Effector memory CD8-positive, alpha-beta T cell (primary cell): ENCODE measurements at regions not wholly inside any gene's neighbourhood (a gene's known extent, or its start where the extent isn't known, plus 50 kb on each side); places are given as distances from the start of the nearest gene placed in this dataset.

Experiments used
- ATAC-seq: fragments of 150-1000 bp; cut with Tn5 transposase; replicated peaks from 2 replicates; pipeline ENCODE4 v1.10.0; 2021; ENCODE audit warnings: mild to moderate bottlenecking, moderate library complexity
- DNase-seq, 3 experiments: peaks; one replicate each; pipeline ENCODE4 v3.0.0; 2021
- H3K27ac Mint-ChIP-seq, 2 donors: one replicate each; pipeline ENCODE4 v1.8.0; 2022; ENCODE audit warnings: mild to moderate bottlenecking in 2 of 2, mixed read lengths in 2 of 2, moderate library complexity in 2 of 2
- H3K27me3 Mint-ChIP-seq, 2 donors: one replicate each; pipeline ENCODE4 v1.8.0; 2022; ENCODE audit warnings: mixed read lengths in 2 of 2
- H3K36me3 Mint-ChIP-seq: one replicate; pipeline ENCODE4 v1.8.0; 2022; ENCODE audit warnings: mild to moderate bottlenecking, moderate library complexity, mixed read lengths; ENCODE audit not compliant: insufficient read depth
- H3K4me1 Mint-ChIP-seq, 2 donors: one replicate each; pipeline ENCODE4 v1.8.0; 2022; ENCODE audit warnings: low read depth in 2 of 2, mixed read lengths in 2 of 2
- H3K4me3 Mint-ChIP-seq, 2 donors: one replicate each; pipeline ENCODE4 v1.8.0; 2022; ENCODE audit warnings: mild to moderate bottlenecking in 2 of 2, mixed read lengths in 2 of 2, moderate library complexity in 2 of 2
- H3K9me3 Mint-ChIP-seq, 2 donors: one replicate each; pipeline ENCODE4 v1.8.0; 2022; ENCODE audit warnings: mixed read lengths in 2 of 2

DNA sequence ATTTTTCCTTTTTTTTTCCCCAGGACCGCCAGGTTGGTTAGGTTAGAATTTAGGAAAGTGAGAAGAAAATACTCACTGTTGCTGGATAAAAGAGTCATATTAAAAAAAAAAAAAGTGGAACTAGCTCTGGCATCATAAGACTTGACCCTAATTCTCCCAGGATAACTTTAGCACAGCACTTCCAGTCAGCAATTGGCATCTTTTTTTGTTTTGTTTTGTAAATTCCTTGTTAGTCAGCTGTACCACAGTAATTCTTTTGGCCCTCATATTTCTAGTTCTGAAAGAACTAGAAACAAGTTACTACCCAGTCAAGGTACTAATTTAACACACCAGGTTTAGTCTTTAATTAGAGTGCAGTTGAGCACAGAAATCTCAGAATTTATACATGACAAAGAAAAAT is 873.5 kb upstream of the POU3F3 start:
- DNase-seq: no peak
- H3K36me3 Mint-ChIP-seq: no peaks in the 10 kb centered on the region
- no peak overlapping the region for H3K27ac Mint-ChIP-seq
- no peak overlapping the region for H3K4me3 Mint-ChIP-seq
- H3K4me1 Mint-ChIP-seq: no peaks in the 10 kb centered on the region
- no peak for ATAC-seq
- H3K27me3 Mint-ChIP-seq: no peaks in the 10 kb centered on the region
- peaks cover 2 to 11% of the 10 kb centered on the region in 2 donors for H3K9me3 Mint-ChIP-seq

DNA sequence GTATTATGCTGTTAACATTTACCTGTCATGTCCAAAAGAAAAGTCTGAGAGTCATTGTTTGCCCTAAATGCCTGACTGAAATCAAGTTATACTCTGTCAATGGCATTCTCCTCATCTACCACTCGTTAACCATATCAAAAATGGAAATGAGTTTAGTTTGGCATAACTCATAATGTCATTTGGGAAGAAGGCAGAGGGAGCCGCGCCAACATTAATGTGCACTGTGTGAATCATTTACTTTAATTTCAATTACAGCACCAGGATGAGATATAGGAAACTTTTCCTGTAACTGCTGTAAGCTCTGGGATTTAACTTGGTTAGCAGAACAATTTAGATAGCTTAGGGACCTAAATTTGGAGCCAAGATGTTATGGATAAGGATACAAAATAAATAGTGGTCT is 871.2 kb upstream of the POU3F3 start:
- no peaks in the 10 kb centered on the region for H3K27me3 Mint-ChIP-seq
- no peak overlapping the region for H3K4me3 Mint-ChIP-seq
- no peak for ATAC-seq
- H3K27ac Mint-ChIP-seq: no peak overlapping the region
- no peak for DNase-seq
- H3K4me1 Mint-ChIP-seq: no peaks in the 10 kb centered on the region
- H3K9me3 Mint-ChIP-seq: peaks cover 2 to 11% of the 10 kb centered on the region in 2 donors
- H3K36me3 Mint-ChIP-seq: no peaks in the 10 kb centered on the region

DNA sequence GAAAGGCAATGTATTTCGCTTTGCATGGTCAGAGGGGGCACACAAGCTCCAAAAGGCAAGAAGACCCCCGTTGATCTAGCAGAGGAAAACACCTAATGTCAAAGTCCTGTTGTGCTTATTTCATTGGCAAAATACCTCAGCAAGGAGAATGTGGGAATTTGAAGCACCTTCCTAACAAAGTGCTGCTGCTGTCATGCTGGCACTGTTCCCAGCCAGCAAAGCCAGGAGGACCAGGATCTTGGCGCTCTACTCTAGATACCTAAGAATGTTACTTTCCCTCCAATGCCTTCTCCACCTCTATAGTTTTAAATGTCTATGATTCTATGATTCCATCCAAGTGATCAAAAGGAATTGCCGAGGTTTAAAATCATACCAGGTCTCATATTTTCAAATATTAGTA is 867.9 kb upstream of the POU3F3 start:
- H3K36me3 Mint-ChIP-seq: no peaks in the 10 kb centered on the region
- H3K9me3 Mint-ChIP-seq: peaks cover 7 to 20% of the 10 kb centered on the region in 2 donors
- H3K27me3 Mint-ChIP-seq: no peaks in the 10 kb centered on the region
- H3K27ac Mint-ChIP-seq: no peak overlapping the region
- no peaks in the 10 kb centered on the region for H3K4me1 Mint-ChIP-seq
- no peak for DNase-seq
- no peak overlapping the region for H3K4me3 Mint-ChIP-seq
- ATAC-seq: no peak

DNA sequence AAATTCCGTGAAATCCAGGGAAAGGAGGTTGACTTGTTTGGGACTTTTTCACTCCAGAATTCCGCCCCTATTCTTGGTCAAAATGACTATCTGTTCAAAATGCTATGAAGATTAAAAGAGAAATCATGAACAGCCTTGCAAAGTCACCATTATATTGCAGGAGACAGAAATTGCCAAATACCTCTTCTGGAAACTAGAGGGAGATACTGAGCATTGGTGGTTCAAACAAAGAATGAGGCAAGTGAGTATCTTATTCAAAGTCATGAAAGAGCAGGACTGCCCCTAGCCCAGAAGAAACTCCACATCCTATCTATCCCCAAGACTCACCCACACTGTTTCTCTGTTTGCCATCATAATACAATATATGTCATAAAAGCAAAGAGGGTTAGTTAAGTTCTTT is 862.3 kb upstream of the POU3F3 start:
- Mint-ChIP-seq H3K4me3 (no peak overlapping the region), H3K4me1 (no peaks in the 10 kb centered on the region), H3K27me3 (no peaks in the 10 kb centered on the region), H3K36me3 (no peaks in the 10 kb centered on the region), H3K9me3 (peaks cover 12 to 34% of the 10 kb centered on the region in 2 donors), H3K27ac (no peak overlapping the region)
- DNase-seq (no peak), ATAC-seq (no peak)

DNA sequence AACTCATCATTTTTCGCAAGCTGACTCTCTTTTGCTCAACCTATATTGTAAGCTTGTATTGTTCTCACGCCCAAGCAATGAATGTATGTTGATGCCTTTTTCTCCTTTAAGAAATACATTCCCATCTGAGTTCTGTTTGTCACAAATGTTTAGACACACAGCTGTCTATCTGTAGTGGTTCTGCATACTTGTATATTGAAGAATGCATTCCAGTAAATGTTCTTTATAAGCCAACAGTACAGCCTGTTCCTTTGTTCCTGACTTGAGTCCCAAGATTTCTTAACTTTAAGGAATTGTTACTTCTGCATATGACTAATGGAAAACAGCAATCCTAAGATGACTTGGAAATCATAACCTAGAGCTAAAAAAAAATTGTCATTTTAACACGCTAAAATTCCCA is 849.1 kb upstream of the POU3F3 start:
- H3K4me1 Mint-ChIP-seq: no peaks in the 10 kb centered on the region
- ATAC-seq: no peak
- no peak overlapping the region for H3K4me3 Mint-ChIP-seq
- no peak for DNase-seq
- H3K27me3 Mint-ChIP-seq: no peaks in the 10 kb centered on the region
- H3K27ac Mint-ChIP-seq: no peak overlapping the region
- H3K9me3 Mint-ChIP-seq: peaks cover 27 to 38% of the 10 kb centered on the region in 2 donors
- H3K36me3 Mint-ChIP-seq: no peaks in the 10 kb centered on the region

DNA sequence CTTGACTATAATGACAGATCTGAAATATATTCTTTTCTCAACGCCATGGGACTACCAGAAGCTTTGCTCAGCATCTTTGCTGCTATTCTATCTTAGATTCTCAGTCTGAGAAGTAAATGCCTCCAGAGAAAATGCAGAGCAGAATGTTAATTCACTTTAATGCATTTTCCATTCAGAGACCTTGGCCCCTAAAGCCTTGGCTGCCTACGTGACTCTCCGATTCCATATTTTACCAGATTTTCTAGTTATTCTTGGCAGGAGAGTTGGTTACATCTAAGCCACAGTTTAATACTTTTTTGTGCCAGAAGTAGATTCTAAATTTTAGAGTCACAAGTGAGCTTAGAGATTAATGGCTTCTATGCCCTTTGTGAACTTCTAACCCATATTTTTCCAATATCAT is 837.1 kb upstream of the POU3F3 start:
- no peak overlapping the region for H3K4me3 Mint-ChIP-seq
- no peak overlapping the region for H3K27ac Mint-ChIP-seq
- ATAC-seq: no peak
- DNase-seq: no peak
- no peaks in the 10 kb centered on the region for H3K27me3 Mint-ChIP-seq
- no peaks in the 10 kb centered on the region for H3K4me1 Mint-ChIP-seq
- H3K9me3 Mint-ChIP-seq: peaks cover 9 to 18% of the 10 kb centered on the region in 2 donors
- H3K36me3 Mint-ChIP-seq: no peaks in the 10 kb centered on the region

DNA sequence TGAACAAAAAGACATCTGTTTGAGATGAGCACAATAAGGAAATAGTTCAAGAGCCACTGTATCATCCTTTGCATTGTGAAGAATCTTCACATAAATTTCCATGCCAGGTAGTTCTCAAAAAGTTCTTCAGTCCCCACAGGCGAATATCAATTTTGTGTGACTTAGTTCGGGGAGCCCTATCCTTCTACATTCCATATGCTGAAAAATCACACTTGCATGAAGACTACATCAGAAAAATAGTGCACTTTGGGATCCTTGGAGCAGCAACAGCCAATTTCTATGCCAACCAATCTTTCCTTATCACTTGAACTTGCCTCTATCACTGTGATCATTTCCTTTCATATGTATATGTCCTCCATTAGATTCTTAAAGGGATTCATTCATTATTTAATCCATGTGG is 830.6 kb upstream of the POU3F3 start:
- H3K36me3 Mint-ChIP-seq: no peaks in the 10 kb centered on the region
- no peaks in the 10 kb centered on the region for H3K4me1 Mint-ChIP-seq
- no peak overlapping the region for H3K4me3 Mint-ChIP-seq
- H3K27me3 Mint-ChIP-seq: no peaks in the 10 kb centered on the region
- peaks cover 11 to 23% of the 10 kb centered on the region in 2 donors for H3K9me3 Mint-ChIP-seq
- no peak overlapping the region for H3K27ac Mint-ChIP-seq
- ATAC-seq: no peak
- DNase-seq: no peak

DNA sequence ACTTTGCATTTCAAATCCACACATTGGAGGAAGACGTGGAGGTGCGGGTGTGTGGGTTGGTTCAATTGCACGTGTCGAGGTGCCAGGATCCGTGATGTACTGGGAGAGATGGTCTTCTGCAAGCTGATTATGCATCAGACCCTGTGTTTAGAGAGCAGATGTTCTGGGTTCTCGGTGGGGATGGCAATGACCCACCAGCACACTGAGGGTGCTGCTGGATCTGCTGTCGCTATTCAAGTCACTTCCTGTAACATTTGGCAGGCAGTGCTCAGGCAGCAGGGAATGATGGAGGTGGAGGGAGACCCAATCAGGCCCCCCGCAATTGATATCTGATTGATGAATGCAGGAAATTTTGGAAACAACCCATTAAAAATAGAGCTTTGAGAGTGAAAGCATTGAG is 830.1 kb upstream of the POU3F3 start:
- Mint-ChIP-seq H3K27me3 (no peaks in the 10 kb centered on the region), H3K36me3 (no peaks in the 10 kb centered on the region), H3K27ac (no peak overlapping the region), H3K4me3 (no peak overlapping the region), H3K4me1 (no peaks in the 10 kb centered on the region), H3K9me3 (peaks cover 12 to 21% of the 10 kb centered on the region in 2 donors)
- DNase-seq: no peak
- no peak for ATAC-seq

DNA sequence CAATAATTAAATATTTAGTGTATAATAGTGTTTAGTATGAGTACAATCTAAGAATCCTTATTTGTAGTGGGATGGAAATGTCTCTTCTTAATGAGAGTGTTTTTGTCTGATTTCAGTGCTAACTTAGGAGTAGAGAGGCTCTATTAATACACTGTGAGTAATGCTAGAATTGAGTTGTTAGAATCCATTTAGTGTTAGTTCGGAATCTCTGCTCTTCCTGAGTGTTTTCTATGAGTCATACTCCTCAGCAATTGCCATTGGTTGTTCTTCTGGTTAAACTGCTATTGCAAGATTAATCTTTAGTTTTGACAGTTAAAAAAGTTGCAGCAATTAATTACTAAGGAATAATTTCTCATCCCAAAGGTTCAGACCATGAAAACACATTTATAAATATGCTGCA is 828.6 kb upstream of the POU3F3 start:
- Mint-ChIP-seq H3K4me1 (no peaks in the 10 kb centered on the region), H3K4me3 (no peak overlapping the region), H3K36me3 (no peaks in the 10 kb centered on the region), H3K27me3 (no peaks in the 10 kb centered on the region), H3K9me3 (peaks cover 11 to 22% of the 10 kb centered on the region in 2 donors), H3K27ac (no peak overlapping the region)
- ATAC-seq (no peak), DNase-seq (no peak)

DNA sequence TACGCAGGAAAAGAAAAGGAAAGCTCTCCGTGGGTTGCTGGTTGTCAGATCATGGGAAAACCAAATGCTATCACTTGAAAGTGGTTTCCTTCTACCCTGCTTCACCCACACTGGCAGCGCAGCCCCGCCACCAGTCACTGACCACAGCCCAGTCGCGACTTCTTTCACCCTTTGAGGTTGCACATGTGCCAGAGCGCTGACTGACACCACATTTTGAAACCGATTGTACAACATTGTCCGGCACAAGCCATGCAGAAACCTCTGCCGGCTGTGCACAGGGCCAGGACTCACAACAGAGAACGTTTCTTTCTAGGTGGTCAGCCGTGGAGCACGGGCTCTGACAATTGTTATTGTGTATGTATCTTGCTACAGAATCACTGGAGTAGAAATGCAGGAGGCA is 827.2 kb upstream of the POU3F3 start:
- no peak for ATAC-seq
- no peak for DNase-seq
- Mint-ChIP-seq H3K4me1 (no peaks in the 10 kb centered on the region), H3K27ac (no peak overlapping the region), H3K27me3 (no peaks in the 10 kb centered on the region), H3K9me3 (peaks cover 11 to 16% of the 10 kb centered on the region in 2 donors), H3K4me3 (no peak overlapping the region), H3K36me3 (no peaks in the 10 kb centered on the region)

DNA sequence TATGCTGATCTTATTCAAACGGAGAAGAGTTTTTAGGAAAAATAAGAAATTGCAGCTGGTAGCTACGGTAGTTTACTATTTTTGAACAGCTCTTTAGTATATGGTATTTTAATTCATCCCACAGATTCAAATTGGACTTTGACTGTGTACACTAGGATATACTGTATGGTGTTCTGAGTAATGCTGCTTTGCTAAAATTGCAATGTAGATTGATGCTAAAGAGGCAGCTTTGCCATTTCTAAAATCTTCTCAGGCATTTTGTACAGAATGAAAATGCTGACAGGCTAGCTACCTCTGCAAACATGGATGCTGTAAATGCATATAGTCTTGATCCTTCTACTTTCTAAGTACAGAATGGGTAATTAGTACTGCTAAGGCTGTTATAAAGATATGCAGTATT is 826.6 kb upstream of the POU3F3 start:
- H3K4me3 Mint-ChIP-seq: no peak overlapping the region

DNA sequence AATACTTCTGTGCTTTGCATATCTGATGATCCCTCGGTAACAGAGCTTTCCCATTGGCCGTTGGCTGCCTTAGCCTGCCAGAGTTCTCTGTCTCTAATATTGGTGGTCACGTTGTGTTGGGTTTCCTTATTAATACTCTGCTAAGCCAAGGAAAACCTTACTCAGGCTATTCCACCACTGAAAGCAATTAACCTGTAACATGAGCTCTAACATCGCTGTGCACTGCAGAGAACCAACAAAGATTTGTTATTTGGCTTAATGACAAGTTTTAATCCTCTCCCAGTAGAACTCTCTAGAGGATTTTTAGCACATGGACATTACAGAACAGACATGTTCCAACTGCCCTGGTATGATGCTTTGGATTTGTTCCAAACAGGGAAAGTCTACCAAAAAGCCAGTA is 825.9 kb upstream of the POU3F3 start:
- Mint-ChIP-seq H3K27ac (no peak overlapping the region), H3K4me3 (no peak overlapping the region), H3K36me3 (no peaks in the 10 kb centered on the region), H3K4me1 (no peaks in the 10 kb centered on the region), H3K27me3 (no peaks in the 10 kb centered on the region), H3K9me3 (peaks cover 11 to 16% of the 10 kb centered on the region in 2 donors)
- DNase-seq (no peak), ATAC-seq (no peak)

More for the DNA sequence above, 826.6 kb upstream of the POU3F3 start:
- DNase-seq (no peak), ATAC-seq (no peak)
- Mint-ChIP-seq H3K36me3 (no peaks in the 10 kb centered on the region), H3K4me1 (no peaks in the 10 kb centered on the region), H3K27ac (no peak overlapping the region), H3K9me3 (peaks cover 11 to 16% of the 10 kb centered on the region in 2 donors), H3K27me3 (no peaks in the 10 kb centered on the region)

DNA sequence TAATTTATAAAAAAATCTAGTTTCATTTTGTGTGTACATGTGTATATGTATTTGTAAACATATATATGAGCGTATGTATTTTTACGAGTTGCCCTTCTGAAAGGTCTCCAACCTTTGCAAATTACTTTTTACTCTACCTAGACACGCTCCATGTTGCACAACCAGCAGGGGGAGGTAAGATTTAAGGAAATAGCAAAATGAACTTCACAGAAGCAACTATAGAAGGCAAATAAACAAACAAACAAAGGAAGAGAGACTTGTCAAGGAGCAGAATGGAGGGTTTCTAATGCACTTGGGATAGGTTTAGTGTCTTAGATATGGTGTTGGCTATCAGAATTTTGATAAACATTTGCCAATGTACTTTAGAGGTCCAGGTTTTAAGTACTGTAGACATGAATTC is 820.5 kb upstream of the POU3F3 start:
- Mint-ChIP-seq H3K9me3 (peaks cover 9 to 14% of the 10 kb centered on the region in 2 donors), H3K4me1 (no peaks in the 10 kb centered on the region), H3K27ac (no peak overlapping the region), H3K36me3 (no peaks in the 10 kb centered on the region), H3K27me3 (no peaks in the 10 kb centered on the region), H3K4me3 (no peak overlapping the region)
- no peak for ATAC-seq
- no peak for DNase-seq

DNA sequence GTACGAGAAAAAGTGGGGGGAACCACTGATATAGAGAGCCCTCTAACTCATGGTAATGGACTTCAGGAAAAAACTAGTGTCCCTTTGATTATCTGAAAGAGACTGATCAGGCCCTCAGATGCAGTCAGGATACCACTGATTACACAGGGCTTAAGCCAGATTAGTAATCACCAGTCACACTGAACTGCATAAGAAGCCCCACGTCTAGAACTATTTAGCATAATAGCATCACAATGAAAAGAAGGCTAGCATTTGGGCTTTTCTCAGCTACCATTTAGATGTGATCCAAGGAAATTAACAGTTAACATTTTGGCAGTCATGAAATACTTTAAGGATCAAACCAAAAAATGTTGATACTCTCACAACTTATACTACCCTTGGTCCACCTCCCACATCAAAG is 813.1 kb upstream of the POU3F3 start:
- ATAC-seq (no peak), DNase-seq (no peak)
- Mint-ChIP-seq H3K27me3 (no peaks in the 10 kb centered on the region), H3K4me1 (no peaks in the 10 kb centered on the region), H3K27ac (no peak overlapping the region), H3K36me3 (no peaks in the 10 kb centered on the region), H3K9me3 (no peaks in the 10 kb centered on the region), H3K4me3 (no peak overlapping the region)

DNA sequence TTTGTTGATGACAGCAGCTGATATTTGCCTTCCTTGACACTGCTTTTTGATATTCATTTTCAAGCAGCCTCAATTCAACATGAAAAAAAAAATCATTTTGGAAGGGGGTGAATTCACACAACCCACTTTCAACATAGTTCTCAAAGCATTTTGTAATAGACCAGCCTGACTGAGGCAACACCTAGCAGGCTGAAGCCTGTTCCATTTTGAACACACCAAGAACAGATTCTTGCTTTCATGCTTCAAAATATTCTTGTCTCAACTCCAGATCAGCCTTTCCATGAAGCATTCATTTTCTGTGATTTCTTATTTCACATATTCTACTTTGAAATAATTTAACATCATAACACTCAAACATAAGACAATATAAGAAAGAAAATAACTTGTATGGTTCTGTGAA is 812.6 kb upstream of the POU3F3 start:
- Mint-ChIP-seq H3K9me3 (peaks cover 0 to under 1% of the 10 kb centered on the region in 2 donors), H3K36me3 (no peaks in the 10 kb centered on the region), H3K27me3 (no peaks in the 10 kb centered on the region), H3K27ac (no peak overlapping the region), H3K4me1 (no peaks in the 10 kb centered on the region), H3K4me3 (no peak overlapping the region)
- DNase-seq (no peak), ATAC-seq (no peak)
